ENCODE measurements at regions not wholly inside any gene's neighbourhood (a gene's known extent, or its start where the extent isn't known, plus 50 kb on each side); places are given as distances from the start of the nearest gene placed in this dataset.
"Not testable (repeated sequence)": the region's sequence is repeated elsewhere in the genome, so short reads cannot be mapped to it uniquely, and the experiment has no call there.

GRCh38 chr9:29044959-29045358 lies 1471.7 kb upstream of the C9orf72 start:
- DNase-seq = no peak

DNA sequence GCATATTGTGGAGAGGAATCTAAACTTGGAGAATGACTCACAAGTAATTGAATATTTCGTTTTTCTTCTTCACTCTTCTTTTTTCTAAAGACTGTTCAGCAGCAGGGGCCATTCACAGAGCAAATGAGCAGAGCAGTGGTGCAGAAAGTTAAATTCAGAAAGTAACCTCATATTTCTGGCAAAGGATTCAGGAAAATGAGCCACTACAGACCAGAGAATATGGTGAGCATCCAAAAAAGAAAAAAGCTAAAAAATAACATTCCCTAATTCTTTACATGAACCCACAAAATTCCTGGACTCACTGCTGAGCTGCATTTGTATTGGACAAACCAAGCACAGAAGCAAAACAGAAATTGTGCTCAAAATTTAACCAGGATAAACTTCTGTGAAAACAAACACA lies 1486.8 kb upstream of the C9orf72 start:
- no peak for DNase-seq

- no peak for DNase-seq
These were observed 1489.2 kb upstream of the C9orf72 start for GRCh38 chr9:29062446-29062845.

DNA sequence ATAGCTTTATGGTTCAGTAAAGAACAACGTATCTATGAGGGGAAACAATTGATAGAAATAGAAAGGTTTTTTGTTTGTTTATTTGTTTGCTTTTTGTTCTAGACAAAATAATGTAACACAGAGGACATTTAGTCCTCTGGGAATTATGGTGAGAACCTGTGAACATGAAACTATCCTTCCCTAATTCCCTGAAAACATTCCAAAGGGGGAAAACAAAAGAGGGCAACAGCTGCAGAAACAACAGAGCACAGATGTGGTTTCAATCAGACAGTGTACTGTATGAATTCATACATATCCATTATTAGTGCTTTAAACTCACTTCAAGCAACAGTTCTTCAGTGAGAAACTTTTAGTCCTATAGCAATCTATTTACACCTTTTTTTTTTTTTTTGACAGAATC lies 1489.8 kb upstream of the C9orf72 start:
- DNase-seq = no peak

DNA sequence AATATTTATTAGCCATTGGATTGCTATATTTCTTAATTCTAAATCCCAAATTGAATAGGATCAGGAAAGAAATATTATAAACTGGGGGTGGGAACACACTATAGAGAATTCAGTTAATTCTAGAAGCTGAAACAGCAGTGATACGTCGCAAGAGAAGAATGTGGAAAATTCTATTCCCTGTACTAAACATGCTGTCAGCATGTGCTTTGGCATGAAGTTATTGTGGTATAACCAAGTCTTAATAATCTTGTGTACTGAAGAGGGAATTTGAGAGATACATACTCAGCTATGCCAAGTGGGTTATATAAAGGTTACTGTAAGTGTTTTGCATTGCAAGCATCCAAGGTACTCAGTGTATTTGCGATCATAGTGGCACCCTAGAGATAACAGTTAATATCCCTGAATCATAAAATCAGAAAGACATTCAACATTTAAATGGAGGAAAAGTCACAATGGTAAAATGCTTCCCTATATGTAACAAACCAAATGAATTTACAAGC lies 1492.9 kb upstream of the C9orf72 start:
- no peak for DNase-seq

GRCh38 chr9:29068461-29068860 lies 1495.2 kb upstream of the C9orf72 start:
- DNase-seq = no peak

DNA sequence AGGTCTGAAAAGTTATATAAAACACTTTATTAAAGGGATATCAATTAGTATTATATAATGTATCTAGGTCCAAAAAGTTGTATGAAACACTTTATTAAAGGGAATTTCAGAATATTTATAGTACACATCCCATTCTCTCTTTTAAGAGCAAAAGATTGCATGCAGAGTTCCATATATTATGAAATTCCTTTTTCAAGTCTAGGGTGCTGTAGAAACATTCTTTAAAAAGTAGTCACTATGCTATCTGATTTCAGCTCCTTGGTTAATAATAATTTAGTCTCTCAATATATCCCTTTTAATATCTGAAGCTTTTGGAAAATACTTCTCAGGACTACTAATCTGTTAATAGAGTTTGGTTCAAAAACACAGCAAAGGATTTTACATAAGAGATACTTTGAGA lies 1496.1 kb upstream of the C9orf72 start:
- no peak for DNase-seq

DNA sequence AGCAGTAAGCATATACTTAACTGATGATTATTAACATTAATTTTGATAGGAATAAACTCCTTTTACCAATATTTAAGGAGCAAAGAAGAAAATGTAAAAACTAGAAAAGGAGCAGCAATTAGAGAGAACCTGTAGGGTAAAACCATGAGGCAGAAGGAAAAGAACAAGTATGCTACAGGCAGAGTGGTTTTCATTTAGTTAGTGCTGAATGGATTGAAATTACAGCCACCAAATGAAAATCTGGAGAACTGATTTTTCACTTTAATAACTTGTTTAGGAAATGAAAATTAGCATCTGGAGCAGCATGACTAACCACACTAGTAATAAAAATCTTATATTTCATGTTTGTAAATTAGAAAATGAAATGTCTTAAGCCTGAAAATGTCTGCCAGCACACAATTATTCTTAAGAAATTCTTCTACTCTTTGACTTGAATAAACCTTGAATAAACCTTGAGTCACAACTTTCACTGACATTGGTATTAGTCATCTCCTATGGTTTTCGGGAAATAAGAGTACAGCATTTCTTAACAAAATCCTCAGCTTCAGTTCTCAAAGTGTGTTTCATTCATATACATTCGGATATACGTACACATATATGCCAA lies 1504.9 kb upstream of the C9orf72 start:
- no peak for DNase-seq

GRCh38 chr9:29100762-29101161 lies 1527.5 kb upstream of the C9orf72 start:
- no peak for DNase-seq

DNA sequence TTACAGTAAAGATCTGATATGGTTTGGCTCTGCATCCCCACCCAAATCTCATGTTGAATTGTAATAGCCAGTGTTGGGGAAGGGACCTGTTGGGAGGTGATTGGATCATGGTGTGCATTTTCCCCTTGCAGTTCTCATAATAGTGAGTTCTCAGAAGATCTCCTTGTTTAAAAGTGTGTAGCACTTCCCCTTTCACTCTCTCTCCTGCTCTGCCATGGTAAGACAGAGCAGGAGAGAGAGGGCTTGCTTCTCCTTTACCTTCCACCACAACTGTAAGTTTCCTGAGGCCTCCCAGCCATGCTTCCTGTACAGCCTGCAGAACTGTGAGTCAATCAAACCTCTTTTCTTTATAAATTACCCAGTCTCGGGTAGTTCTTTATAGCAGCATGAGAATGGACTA lies 1530.9 kb upstream of the C9orf72 start:
- DNase-seq = not testable (repeated sequence)

- no peak for DNase-seq
These were observed 1545.3 kb upstream of the C9orf72 start for GRCh38 chr9:29118555-29118954.

GRCh38 chr9:29126783-29127182 lies 1553.5 kb upstream of the C9orf72 start:
- no peak for DNase-seq

GRCh38 chr9:29129763-29130162 lies 1556.5 kb upstream of the C9orf72 start:
- DNase-seq = no peak

DNA sequence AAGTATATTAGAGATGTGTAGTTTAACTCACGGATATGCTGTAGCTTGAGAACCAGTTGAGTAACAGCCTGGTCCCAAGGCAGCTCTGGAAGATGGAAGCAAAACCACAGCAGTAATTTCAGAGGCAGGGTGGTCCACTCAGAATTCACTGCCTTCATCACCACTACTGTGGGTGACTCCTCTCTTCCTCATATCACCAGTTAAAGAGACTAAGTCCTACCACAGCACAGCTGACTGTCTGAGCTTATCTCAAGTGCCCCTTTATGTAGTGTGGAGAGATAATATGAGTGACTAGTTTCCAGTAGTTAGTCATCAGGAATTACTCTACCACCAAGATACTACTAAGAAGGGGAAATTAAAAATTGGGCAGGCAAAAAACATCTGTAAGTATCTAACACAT lies 1571.2 kb upstream of the C9orf72 start:
- DNase-seq = no peak

- DNase-seq = no peak
These were observed 1577.3 kb upstream of the C9orf72 start for GRCh38 chr9:29150606-29151005.

DNA sequence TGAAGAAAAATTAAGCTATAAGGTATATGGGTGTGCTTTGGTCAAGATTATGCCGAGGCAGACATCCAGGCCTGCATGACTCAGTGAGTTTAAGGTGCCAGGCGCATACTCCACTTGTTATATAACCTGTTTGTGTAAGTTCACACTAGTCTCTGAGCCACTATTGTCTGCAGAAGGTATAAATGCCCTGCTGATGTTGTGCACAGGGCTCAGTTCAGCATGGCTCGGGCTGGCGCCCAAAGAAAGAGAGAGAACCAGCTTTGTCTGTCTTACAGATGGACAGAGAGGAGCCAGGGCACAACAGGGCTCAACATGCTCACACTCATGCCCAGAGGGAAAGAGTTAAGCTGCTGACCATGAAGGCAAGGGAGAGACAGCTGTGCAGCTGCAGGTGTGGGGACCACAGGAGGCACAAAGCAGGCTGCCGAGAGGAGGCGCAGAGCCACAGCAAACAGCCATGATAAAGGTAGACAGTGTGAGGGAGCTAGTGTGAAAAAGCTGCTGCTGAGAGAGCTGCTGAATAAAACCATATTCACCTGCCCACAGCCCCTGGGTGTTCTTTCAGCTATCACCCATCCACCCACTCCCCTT lies 1587.6 kb upstream of the C9orf72 start:
- DNase-seq = no peak

DNA sequence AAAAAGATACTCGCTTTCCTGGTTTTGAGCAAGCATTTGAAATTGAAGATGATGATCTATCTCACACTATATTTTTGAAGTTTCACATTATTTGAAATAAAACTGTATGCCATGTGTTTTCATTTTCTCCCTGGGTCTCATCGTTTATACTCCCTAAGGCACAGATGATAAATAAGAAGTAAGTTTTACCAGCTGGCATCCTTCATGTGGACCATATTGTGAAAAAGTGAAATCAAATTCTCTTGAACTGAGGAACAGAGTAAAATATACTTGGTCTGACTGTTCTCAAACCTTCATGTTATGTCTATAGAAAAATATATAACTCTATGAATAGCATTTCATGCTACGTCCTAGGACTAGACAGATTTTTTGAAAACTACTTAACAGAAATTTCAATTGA lies 1600.9 kb upstream of the C9orf72 start:
- no peak for DNase-seq

- no peak for DNase-seq
These were observed 1603.0 kb upstream of the C9orf72 start for GRCh38 chr9:29176231-29176630.

GRCh38 chr9:29176786-29177185 lies 1603.5 kb upstream of the C9orf72 start:
- DNase-seq = no peak

DNA sequence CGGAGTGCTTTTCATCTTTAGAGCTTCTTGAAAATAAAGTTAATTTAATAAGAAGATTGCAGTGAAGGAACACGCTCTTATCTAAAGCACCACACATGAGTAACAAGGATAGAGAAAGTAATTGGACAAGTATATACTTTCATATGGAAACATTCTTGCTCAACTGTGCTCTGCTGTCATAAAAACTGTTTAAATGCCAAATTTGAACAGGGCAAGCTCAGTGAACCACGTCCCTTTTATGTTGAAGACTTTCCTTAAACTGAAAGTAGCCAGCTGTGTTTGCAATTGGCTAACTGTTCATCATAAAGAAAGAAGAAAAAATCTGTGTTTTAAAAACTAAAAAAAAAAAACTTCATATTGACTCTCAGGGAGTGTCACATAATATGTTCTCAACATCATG lies 1610.7 kb upstream of the C9orf72 start:
- DNase-seq = no peak

GRCh38 chr9:29188771-29189170 lies 1615.5 kb upstream of the C9orf72 start:
- not testable (repeated sequence) for DNase-seq

DNA sequence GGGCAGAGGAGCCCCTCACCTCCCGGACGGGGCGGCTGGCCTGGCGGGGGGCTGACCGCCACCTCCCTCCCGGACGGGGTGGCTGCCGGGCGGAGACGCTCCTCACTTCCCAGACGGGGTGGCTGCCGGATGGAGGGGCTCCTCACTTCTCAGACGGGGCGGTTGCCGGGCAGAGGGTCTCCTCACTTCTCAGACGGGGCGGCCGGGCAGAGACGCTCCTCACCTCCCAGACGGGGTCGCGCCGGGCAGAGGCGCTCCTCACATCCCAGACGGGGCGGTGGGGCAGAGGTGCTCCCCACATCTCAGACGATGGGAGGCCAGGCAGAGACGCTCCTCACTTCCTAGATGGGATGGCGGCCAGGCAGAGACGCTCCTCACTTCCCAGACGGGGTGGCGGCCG lies 1615.9 kb upstream of the C9orf72 start:
- DNase-seq = not testable (repeated sequence)

DNA sequence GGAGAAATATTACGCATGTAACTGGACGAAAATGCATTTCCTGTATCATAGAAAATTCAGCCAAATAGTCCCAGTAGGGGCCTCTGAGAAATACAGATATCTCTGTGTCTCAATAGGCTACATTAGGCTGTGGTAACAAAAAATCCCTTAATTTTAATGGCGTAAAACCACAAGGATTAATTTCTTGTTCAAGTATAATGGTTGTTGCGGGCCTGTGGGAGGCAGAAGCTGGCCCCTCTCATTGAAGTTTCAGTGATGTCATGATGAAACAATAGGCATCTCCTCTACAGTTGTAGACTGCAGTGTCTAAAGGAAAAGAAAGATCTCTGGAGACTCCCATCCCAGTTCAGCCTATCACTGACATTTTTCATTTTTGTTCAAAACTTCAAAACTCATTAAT lies 1625.6 kb upstream of the C9orf72 start:
- DNase-seq = no peak

DNA sequence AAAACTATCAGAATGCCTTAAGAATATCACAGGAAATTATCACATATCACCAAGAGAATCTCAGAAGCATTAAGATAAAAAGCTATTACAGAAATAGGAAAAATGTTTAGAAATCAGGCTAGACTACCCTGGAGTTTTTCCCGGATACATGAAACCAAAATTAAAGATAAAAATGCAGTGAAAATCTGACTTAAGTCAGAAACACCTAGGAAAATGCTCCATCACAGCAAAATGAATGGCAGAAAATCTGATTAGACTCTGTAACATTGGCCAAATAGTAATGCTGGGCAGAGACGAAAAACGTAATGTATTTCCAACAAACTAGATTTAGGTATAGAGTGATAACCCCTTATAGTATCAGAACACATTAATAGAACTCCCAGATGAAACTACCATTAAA lies 1626.7 kb upstream of the C9orf72 start:
- DNase-seq = no peak

GRCh38 chr9:29200650-29201049 lies 1627.4 kb upstream of the C9orf72 start:
- no peak for DNase-seq
